ENCODE measurements at regions not wholly inside any gene's neighbourhood (a gene's known extent, or its start where the extent isn't known, plus 50 kb on each side); places are given as distances from the start of the nearest gene placed in this dataset.

DNA sequence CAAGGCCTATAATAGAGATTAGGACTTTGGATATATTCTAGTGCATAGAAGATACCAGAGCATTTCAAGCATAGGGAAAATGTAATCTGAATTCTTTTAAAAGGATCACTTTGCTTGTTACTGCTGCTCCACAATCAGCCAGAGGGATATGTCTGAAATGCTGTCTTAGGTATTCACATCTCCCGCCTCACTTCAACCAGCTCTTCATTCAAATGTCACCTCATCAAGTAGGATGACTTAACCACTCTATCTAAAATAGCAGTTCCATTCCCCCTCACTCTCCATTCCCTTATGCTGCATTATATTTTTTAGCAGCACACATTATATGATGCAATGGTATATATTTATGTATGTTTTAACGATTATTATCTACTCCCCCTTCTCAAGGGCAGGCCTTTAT lies 500.3 kb upstream of the GRIA1 start:
- DNase-seq (ENCODE audit: low read depth, low spot score), result no peak
- peaks cover 0 to 5% of the 10 kb centered on the region in 2 experiments; a peak in 1 of 4 replicates for H3K9me3 ChIP-seq (ENCODE audit: control insufficient read depth in 1 of 2, insufficient read depth in 1 of 2, low read depth in 1 of 2, low read length in 2 of 2)
- ChIA-PET CTCF (no interaction called here), RAD21 (ENCODE audit: low non-redundant PET in 1 of 2, low total read pairs in 2 of 2, uncharacterized antibody in 2 of 2, unreplicated experiment in 2 of 2) (no interaction called here), POLR2A (no interaction called here)
- no peaks in the 10 kb centered on the region for H3K9me2 ChIP-seq (ENCODE audit: insufficient read depth)
- no peaks in the 10 kb centered on the region for H4K20me1 ChIP-seq (ENCODE audit: insufficient read depth)
- no TSS peak for BruUV-seq (replicated peaks)
- H2AFZ ChIP-seq (ENCODE audit: low read depth, low read length, poor library complexity, severe bottlenecking), result no peak overlapping the region
- H3K4me2 ChIP-seq (ENCODE audit: low read length), result no peak overlapping the region
- H3K36me3 ChIP-seq (ENCODE audit: control insufficient read depth in 1 of 2, insufficient read depth in 2 of 2, low read length in 2 of 2), result no peaks in the 10 kb centered on the region
- H3K27me3 ChIP-seq (ENCODE audit: insufficient read depth, low read length), result no peaks in the 10 kb centered on the region
- H3K4me1 ChIP-seq (ENCODE audit: control insufficient read depth in 1 of 2, insufficient read depth in 2 of 2, low read length in 2 of 2), result no peaks in the 10 kb centered on the region
- no peaks in the 10 kb centered on the region for H3K79me2 ChIP-seq (ENCODE audit: insufficient read depth, low read length)
- H3K9ac ChIP-seq (ENCODE audit: low read length), result no peak overlapping the region
- no peak overlapping the region for H3K27ac ChIP-seq (ENCODE audit: low read depth, low read length)
- H3K4me3 ChIP-seq (replicated peaks in 1 of 2; ENCODE audit: low read depth in 1 of 2, low read length in 2 of 2), result no peak overlapping the region
- no peak for ATAC-seq
- intact Hi-C loops (cut with micrococcal nuclease), result no loop called here
- TF ChIP-seq EZH2phosphoT487 (IDR thresholded peaks at IDR 0.05; ENCODE audit: borderline replicate concordance) (no peak), SP1 (IDR thresholded peaks at IDR 0.05; ENCODE audit: low read depth) (no peak), TCF7L2 (IDR thresholded peaks at IDR 0.05; ENCODE audit: borderline replicate concordance, extremely low read depth, insufficient read depth, insufficient read length) (no peak), POLR2A (IDR thresholded peaks at IDR 0.05; ENCODE audit: borderline replicate concordance, extremely low read depth, insufficient read depth, insufficient read length) (no peak), ZFX (IDR thresholded peaks at IDR 0.05) (no peak), CBX3 (IDR thresholded peaks at IDR 0.05; ENCODE audit: low read depth) (no peak), CEBPB (IDR thresholded peaks at IDR 0.05; ENCODE audit: low read depth) (no peak), FOSL1 (IDR thresholded peaks at IDR 0.05; ENCODE audit: low read depth) (no peak), EGR1 (IDR thresholded peaks at IDR 0.05; ENCODE audit: low read depth) (no peak), POLR2AphosphoS5 (IDR thresholded peaks at IDR 0.05; ENCODE audit: low read depth, low read length) (no peak), EZH2 (IDR thresholded peaks at IDR 0.05) (no peak)
- TF ChIP-seq, protein P1, sequence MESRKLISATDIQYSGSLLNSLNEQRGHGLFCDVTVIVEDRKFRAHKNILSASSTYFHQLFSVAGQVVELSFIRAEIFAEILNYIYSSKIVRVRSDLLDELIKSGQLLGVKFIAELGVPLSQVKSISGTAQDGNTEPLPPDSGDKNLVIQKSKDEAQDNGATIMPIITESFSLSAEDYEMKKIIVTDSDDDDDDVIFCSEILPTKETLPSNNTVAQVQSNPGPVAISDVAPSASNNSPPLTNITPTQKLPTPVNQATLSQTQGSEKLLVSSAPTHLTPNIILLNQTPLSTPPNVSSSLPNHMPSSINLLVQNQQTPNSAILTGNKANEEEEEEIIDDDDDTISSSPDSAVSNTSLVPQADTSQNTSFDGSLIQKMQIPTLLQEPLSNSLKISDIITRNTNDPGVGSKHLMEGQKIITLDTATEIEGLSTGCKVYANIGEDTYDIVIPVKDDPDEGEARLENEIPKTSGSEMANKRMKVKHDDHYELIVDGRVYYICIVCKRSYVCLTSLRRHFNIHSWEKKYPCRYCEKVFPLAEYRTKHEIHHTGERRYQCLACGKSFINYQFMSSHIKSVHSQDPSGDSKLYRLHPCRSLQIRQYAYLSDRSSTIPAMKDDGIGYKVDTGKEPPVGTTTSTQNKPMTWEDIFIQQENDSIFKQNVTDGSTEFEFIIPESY (IDR thresholded peaks at IDR 0.05; ENCODE audit: extremely low read depth, insufficient replicate concordance, low read length), result no peak
- TF ChIP-seq, protein P2, sequence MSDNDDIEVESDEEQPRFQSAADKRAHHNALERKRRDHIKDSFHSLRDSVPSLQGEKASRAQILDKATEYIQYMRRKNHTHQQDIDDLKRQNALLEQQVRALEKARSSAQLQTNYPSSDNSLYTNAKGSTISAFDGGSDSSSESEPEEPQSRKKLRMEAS (IDR thresholded peaks at IDR 0.05), result no peak
